RPMI8226 (cell line): ENCODE measurements at regions not wholly inside any gene's neighbourhood (a gene's known extent, or its start where the extent isn't known, plus 50 kb on each side); places are given as distances from the start of the nearest gene placed in this dataset.

ENCODE experiments used
- DNase-seq: peaks from one replicate; pipeline ENCODE4 v3.0.0-alpha.2; 2015

GRCh38 chr15:85943791-85944190 is 135.9 kb upstream of the AGBL1 start:
- no peak for DNase-seq

- no peak for DNase-seq
These were observed 132.7 kb upstream of the AGBL1 start for GRCh38 chr15:85947021-85947420.

GRCh38 chr15:85947936-85948335 is 131.7 kb upstream of the AGBL1 start:
- no peak for DNase-seq

- peak; percentile 91 for DNase-seq
These were observed 129.6 kb upstream of the AGBL1 start for GRCh38 chr15:85950101-85950500.

GRCh38 chr15:85954586-85954985 is 125.1 kb upstream of the AGBL1 start:
- DNase-seq, result no peak

GRCh38 chr15:85955501-85956391 is 123.9 kb upstream of the AGBL1 start:
- no peak for DNase-seq

GRCh38 chr15:85956532-85957275 is 123.0 kb upstream of the AGBL1 start:
- DNase-seq, result no peak

- DNase-seq, result no peak
These were observed 120.1 kb upstream of the AGBL1 start for GRCh38 chr15:85959611-85960010.

GRCh38 chr15:85960381-85960780 is 119.3 kb upstream of the AGBL1 start:
- DNase-seq, result no peak

- no peak for DNase-seq
These were observed 117.8 kb upstream of the AGBL1 start for GRCh38 chr15:85961821-85962220.

- DNase-seq, result no peak
These were observed 116.4 kb upstream of the AGBL1 start for GRCh38 chr15:85963262-85963760.

GRCh38 chr15:85964471-85964870 is 115.2 kb upstream of the AGBL1 start:
- DNase-seq, result no peak

- no peak for DNase-seq
These were observed 112.1 kb upstream of the AGBL1 start for GRCh38 chr15:85967553-85967952.

- no peak for DNase-seq
These were observed 106.7 kb upstream of the AGBL1 start for GRCh38 chr15:85972805-85973540.

GRCh38 chr15:85973584-85974347 is 105.9 kb upstream of the AGBL1 start:
- DNase-seq, result no peak

- no peak for DNase-seq
These were observed 105.3 kb upstream of the AGBL1 start for GRCh38 chr15:85974348-85974705.

- no peak for DNase-seq
These were observed 104.9 kb upstream of the AGBL1 start for GRCh38 chr15:85974742-85975141.

- DNase-seq, result no peak
These were observed 103.6 kb upstream of the AGBL1 start for GRCh38 chr15:85976102-85976501.

- no peak for DNase-seq
These were observed 102.7 kb upstream of the AGBL1 start for GRCh38 chr15:85976986-85977385.

GRCh38 chr15:85977586-85977985 is 102.1 kb upstream of the AGBL1 start:
- DNase-seq, result no peak

GRCh38 chr15:85979929-85980328 is 99.7 kb upstream of the AGBL1 start:
- DNase-seq, result no peak

GRCh38 chr15:85980946-85981345 is 98.7 kb upstream of the AGBL1 start:
- DNase-seq, result no peak

- no peak for DNase-seq
These were observed 95.4 kb upstream of the AGBL1 start for GRCh38 chr15:85984241-85984640.
